OCI-LY7 (cell line): ENCODE measurements at regions not wholly inside any gene's neighbourhood (a gene's known extent, or its start where the extent isn't known, plus 50 kb on each side); places are given as distances from the start of the nearest gene placed in this dataset.

Source experiments
- BruUV-seq: library from RNA; stranded (reverse); fragments of 400-500 nt; replicated peaks from 2 replicates; lab custom pipeline; 2021; lab: Mats Ljungman, UMichigan
- CTCF ChIA-PET: fragments of 300-600 bp; sonication (Branson Sonifier 250); formaldehyde crosslinking; loops from one replicate; lab custom pipeline; 2022; ENCODE audit warnings: antibody characterized with exemption; ENCODE audit not compliant: unreplicated experiment; lab: Charles Lee
- POLR2A ChIA-PET: fragments of 300-600 bp; sonication (Branson Sonifier 250); formaldehyde crosslinking; loops from one replicate; lab custom pipeline; 2022; ENCODE audit warnings: antibody characterized with exemption; lab: Charles Lee
- DNase-seq: peaks from one replicate; pipeline ENCODE4 v3.0.0-alpha.2; 2015; ENCODE audit warnings: low spot score
- H2AFZ ChIP-seq: fragments of 200-600 bp; sonication (generic), shearing (Covaris generic); 2 replicates; pipeline ENCODE4 v1.6.1; 2014; ENCODE audit warnings: mild to moderate bottlenecking, antibody characterized with exemption, low read length, moderate library complexity
- H3K27ac ChIP-seq: fragments of 200-600 bp; sonication (generic); 2 replicates; pipeline ENCODE4 v1.5.1; 2014; ENCODE audit warnings: mixed run types, low read depth, mild to moderate bottlenecking, moderate library complexity, low read length, inconsistent platforms; ENCODE audit not compliant: poor library complexity, severe bottlenecking
- H3K36me3 ChIP-seq: fragments of 200-600 bp; sonication (generic); 2 replicates; pipeline ENCODE4 v1.6.1; 2014; ENCODE audit warnings: mild to moderate bottlenecking, antibody characterized with exemption, low read length, moderate library complexity, mixed read lengths; ENCODE audit not compliant: insufficient read depth
- H3K4me1 ChIP-seq: fragments of 200-600 bp; sonication (generic); 2 replicates; pipeline ENCODE4 v1.5.1; 2014; ENCODE audit warnings: mild to moderate bottlenecking, low read length; ENCODE audit not compliant: insufficient read depth, poor library complexity, severe bottlenecking
- H3K4me2 ChIP-seq: fragments of 200-600 bp; sonication (generic); 2 replicates; pipeline ENCODE4 v1.6.1; 2014; ENCODE audit warnings: mild to moderate bottlenecking, low read length
- H3K4me3 ChIP-seq: fragments of 200-600 bp; sonication (generic); 2 replicates; pipeline ENCODE4 v1.5.1; 2014; ENCODE audit warnings: mild to moderate bottlenecking, low read depth, low read length; ENCODE audit not compliant: poor library complexity, severe bottlenecking
- H3K79me2 ChIP-seq: fragments of 200-600 bp; sonication (generic); 2 replicates; pipeline ENCODE4 v1.6.1; 2016; ENCODE audit warnings: low read depth, mild to moderate bottlenecking, low read length, moderate library complexity, mixed read lengths; ENCODE audit not compliant: insufficient read depth
- H3K9me2 ChIP-seq: fragments of 200-600 bp; sonication (generic); 2 replicates; pipeline ENCODE4 v1.6.1; 2016; ENCODE audit warnings: mild to moderate bottlenecking, low read length, mixed read lengths; ENCODE audit not compliant: insufficient read depth
- H3K9me3 ChIP-seq: fragments of 200-600 bp; sonication (generic); 2 replicates; pipeline ENCODE4 v1.6.1; 2014; ENCODE audit warnings: mild to moderate bottlenecking, mixed run types, low read length, mixed read lengths
- H4K20me1 ChIP-seq: fragments of 200-600 bp; sonication (generic); 2 replicates; pipeline ENCODE4 v1.6.1; 2014; ENCODE audit warnings: mild to moderate bottlenecking, antibody characterized with exemption, low read length, moderate library complexity, mixed read lengths; ENCODE audit not compliant: insufficient read depth
- EZH2phosphoT487 ChIP-seq: fragments of 200-600 bp; sonication (generic); IDR thresholded peaks from 2 replicates; pipeline ENCODE4 v1.6.1; 2018; ENCODE audit warnings: low read depth, borderline replicate concordance, mild to moderate bottlenecking, mixed run types, antibody characterized with exemption, low read length, moderate library complexity, mixed read lengths
- intact Hi-C: fragments of 100-400 bp; cut with micrococcal nuclease; formaldehyde crosslinking; loops from one replicate; pipeline ENCODE4 v1.10.0; 2022; ENCODE audit not compliant: unreplicated experiment
- TF ChIP-seq, protein P1 (sequence below): fragments of 200-600 bp; sonication (generic); conservative IDR thresholded peaks from 2 replicates; pipeline ENCODE4 v1.5.1; 2014; ENCODE audit warnings: mild to moderate bottlenecking, antibody characterized with exemption, low read length, moderate library complexity, mixed read lengths

DNA sequence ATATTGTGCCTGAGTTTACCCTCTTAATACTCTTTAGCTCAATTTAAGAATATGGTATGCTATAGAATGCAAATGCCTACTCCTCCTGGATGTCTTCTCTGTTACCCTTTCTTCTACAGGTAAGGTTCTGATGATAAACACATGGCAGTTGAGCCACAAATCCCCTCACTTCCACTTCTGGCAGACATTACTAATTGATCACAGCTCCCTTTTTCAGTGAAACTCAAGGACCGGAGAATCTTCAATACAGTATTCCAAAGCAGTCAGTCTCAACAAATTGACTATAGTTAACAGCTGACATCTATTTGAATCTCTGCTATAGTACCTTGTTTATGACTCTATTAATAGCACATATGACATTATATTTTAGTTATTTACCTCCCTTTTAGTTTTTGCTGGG is 232.1 kb upstream of the ADAMTS9 start:
- Histone ChIP-seq H3K9me3 (no peaks in the 10 kb centered on the region), H3K27ac (no peak overlapping the region), H3K79me2 (no peaks in the 10 kb centered on the region), H3K4me2 (no peak overlapping the region), H3K4me3 (no peak overlapping the region), H3K36me3 (no peaks in the 10 kb centered on the region), H4K20me1 (no peaks in the 10 kb centered on the region), H3K9me2 (no peaks in the 10 kb centered on the region), H2AFZ (no peak overlapping the region), H3K4me1 (no peaks in the 10 kb centered on the region)
- ChIA-PET POLR2A (interaction anchor here (0.5 to 0.7 kb wide), 2 partner anchors 93 to 166 kb away, joined by 3 read pairs; no protein-coding TSS in a partner anchor), CTCF (no interaction called here)
- intact Hi-C loops, result no loop called here
- DNase-seq, result no peak
- TF ChIP-seq, protein P1, sequence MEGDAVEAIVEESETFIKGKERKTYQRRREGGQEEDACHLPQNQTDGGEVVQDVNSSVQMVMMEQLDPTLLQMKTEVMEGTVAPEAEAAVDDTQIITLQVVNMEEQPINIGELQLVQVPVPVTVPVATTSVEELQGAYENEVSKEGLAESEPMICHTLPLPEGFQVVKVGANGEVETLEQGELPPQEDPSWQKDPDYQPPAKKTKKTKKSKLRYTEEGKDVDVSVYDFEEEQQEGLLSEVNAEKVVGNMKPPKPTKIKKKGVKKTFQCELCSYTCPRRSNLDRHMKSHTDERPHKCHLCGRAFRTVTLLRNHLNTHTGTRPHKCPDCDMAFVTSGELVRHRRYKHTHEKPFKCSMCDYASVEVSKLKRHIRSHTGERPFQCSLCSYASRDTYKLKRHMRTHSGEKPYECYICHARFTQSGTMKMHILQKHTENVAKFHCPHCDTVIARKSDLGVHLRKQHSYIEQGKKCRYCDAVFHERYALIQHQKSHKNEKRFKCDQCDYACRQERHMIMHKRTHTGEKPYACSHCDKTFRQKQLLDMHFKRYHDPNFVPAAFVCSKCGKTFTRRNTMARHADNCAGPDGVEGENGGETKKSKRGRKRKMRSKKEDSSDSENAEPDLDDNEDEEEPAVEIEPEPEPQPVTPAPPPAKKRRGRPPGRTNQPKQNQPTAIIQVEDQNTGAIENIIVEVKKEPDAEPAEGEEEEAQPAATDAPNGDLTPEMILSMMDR, result no peak
- TF ChIP-seq EZH2phosphoT487, result no peak
- BruUV-seq, result no TSS peak

DNA sequence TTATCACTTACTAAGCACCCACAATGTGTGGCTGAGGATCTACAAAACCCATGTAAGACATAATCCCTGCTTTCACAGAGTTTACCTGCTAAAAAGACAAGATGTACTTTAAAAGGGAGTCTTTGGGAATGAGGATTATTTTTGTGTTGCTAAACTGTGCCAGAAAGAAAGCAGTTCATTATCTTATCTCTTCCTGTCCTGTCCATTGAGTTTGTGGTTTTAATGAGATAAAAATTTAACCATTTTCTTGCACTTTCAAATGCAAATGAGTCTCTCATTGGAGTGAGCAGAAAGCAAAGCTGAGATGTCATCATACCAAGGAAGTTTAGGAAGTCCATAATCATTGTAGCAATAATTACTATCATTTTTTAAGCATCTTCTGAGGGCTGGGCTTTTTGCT is 231.2 kb upstream of the ADAMTS9 start:
- no peaks in the 10 kb centered on the region for H3K4me1 ChIP-seq
- no peaks in the 10 kb centered on the region for H3K9me2 ChIP-seq
- TF ChIP-seq EZH2phosphoT487, result no peak
- TF ChIP-seq, protein P1, result no peak
- H3K36me3 ChIP-seq, result no peaks in the 10 kb centered on the region
- no TSS peak for BruUV-seq
- no peak overlapping the region for H3K4me3 ChIP-seq
- no peaks in the 10 kb centered on the region for H4K20me1 ChIP-seq
- no peaks in the 10 kb centered on the region for H3K9me3 ChIP-seq
- no peak overlapping the region for H2AFZ ChIP-seq
- no peak overlapping the region for H3K27ac ChIP-seq
- ChIA-PET POLR2A (no interaction called here), CTCF (no interaction called here)
- no peak for DNase-seq
- no peak overlapping the region for H3K4me2 ChIP-seq
- no peaks in the 10 kb centered on the region for H3K79me2 ChIP-seq
- intact Hi-C loops, result no loop called here

DNA sequence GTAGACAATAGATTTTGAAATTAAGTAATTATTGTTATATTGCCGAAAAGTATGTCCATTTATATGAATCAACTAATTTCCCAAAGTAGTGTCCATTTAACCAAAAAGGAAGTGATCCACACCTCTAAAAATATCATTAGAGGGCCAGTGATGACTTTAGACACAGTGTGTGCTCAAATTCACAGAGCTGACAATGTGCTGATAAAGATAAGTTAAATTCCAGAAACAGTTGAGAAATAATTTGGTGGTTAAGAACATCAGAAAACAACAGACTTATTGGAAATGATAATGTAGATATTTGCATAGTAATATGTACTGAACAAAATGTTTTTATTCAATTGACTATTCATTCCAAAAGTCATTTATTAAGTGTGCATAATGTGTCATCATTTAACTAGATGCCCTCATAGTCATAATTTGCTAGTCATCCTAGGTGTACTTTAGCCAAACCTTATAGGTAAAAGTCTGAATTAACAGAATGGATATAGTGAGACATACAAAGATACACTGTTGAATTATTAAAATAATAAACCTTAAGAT is 230.2 kb upstream of the ADAMTS9 start:
- H3K27ac ChIP-seq, result no peak overlapping the region
- H3K4me3 ChIP-seq, result no peak overlapping the region
- ChIA-PET POLR2A (no interaction called here), CTCF (no interaction called here)
- H3K4me1 ChIP-seq, result no peaks in the 10 kb centered on the region
- no peaks in the 10 kb centered on the region for H4K20me1 ChIP-seq
- BruUV-seq, result no TSS peak
- intact Hi-C loops, result no loop called here
- H2AFZ ChIP-seq, result no peak overlapping the region
- TF ChIP-seq, protein P1, result no peak
- TF ChIP-seq EZH2phosphoT487, result no peak
- H3K9me3 ChIP-seq, result no peaks in the 10 kb centered on the region
- DNase-seq, result no peak
- no peak overlapping the region for H3K4me2 ChIP-seq
- H3K79me2 ChIP-seq, result no peaks in the 10 kb centered on the region
- H3K9me2 ChIP-seq, result no peaks in the 10 kb centered on the region
- no peaks in the 10 kb centered on the region for H3K36me3 ChIP-seq
